ENCODE measurements at regions not wholly inside any gene's neighbourhood (a gene's known extent, or its start where the extent isn't known, plus 50 kb on each side); places are given as distances from the start of the nearest gene placed in this dataset.

DNA sequence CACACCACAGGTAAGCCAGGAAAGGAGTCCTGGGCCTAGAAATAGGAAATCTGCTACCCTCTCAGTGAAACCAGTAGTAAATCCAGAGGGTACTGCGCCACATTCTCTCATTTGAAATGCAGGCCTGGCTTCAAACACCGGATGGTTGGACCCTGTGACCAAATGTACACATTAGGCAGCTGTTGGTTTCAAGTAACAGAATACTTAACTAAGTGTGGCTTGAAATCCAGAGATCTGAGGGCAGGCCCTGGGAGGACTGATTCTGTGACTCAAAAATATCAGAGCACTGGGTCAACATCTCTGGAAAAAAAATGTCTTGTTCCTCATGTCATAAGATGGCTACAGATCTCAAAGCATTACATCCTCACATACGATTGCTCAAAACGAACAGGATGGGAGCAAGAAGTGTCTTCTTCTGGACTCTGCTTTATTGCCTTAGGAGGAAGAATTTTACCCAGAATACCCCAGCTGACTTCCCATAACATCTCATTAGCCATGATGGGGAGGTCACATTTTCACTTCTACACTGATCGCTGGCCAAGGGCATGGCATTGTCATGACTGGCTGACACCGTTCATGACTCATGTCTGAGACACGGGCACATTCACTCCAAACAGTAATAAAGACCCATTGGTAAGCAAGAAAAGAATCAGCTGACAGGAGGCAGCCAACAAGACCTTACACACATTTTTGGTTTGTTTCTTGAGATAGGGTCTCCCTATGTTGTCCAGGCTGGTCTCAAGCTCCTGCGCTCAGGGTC, 166.0 kb downstream of the ARRDC4 start:
- Histone ChIP-seq H3K36me3 (no peaks in the 10 kb centered on the region), H3K27me3 (no peaks in the 10 kb centered on the region), H3K27ac (no peak overlapping the region), H3K4me3 (no peak overlapping the region), H3K9me3 (no peaks in the 10 kb centered on the region), H3K4me1 (no peaks in the 10 kb centered on the region)
- no peak for DNase-seq
- TF ChIP-seq POLR2A (IDR thresholded peaks at IDR 0.05) = no peak
- TF ChIP-seq, protein P1, sequence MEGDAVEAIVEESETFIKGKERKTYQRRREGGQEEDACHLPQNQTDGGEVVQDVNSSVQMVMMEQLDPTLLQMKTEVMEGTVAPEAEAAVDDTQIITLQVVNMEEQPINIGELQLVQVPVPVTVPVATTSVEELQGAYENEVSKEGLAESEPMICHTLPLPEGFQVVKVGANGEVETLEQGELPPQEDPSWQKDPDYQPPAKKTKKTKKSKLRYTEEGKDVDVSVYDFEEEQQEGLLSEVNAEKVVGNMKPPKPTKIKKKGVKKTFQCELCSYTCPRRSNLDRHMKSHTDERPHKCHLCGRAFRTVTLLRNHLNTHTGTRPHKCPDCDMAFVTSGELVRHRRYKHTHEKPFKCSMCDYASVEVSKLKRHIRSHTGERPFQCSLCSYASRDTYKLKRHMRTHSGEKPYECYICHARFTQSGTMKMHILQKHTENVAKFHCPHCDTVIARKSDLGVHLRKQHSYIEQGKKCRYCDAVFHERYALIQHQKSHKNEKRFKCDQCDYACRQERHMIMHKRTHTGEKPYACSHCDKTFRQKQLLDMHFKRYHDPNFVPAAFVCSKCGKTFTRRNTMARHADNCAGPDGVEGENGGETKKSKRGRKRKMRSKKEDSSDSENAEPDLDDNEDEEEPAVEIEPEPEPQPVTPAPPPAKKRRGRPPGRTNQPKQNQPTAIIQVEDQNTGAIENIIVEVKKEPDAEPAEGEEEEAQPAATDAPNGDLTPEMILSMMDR (IDR thresholded peaks at IDR 0.05) = no peak

DNA sequence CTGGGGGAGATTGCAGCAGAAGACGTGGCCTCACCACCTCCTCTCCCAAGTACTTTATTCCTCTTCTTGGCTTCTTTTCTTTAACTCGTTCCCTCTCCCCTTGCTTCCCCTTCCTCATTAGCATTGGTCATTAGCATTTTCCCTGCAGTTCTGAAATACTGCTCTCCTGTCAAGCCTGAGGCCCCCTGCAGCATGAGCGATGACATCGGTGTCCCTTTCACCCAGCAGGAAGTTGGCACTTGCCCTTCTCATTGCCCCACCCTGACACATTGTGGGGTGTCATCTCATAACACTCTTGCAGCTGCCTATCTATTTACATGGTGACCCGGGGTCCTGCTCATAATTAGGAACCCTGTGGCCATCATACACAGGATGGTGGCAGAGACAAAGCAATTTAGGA, 167.1 kb downstream of the ARRDC4 start:
- Histone ChIP-seq H3K4me3 (no peak overlapping the region), H3K27ac (no peak overlapping the region), H3K4me1 (no peaks in the 10 kb centered on the region), H3K9me3 (no peaks in the 10 kb centered on the region), H3K27me3 (no peaks in the 10 kb centered on the region), H3K36me3 (no peaks in the 10 kb centered on the region)
- DNase-seq = no peak
- TF ChIP-seq POLR2A (IDR thresholded peaks at IDR 0.05) = no peak
- TF ChIP-seq, protein P1 (IDR thresholded peaks at IDR 0.05) = no peak

DNA sequence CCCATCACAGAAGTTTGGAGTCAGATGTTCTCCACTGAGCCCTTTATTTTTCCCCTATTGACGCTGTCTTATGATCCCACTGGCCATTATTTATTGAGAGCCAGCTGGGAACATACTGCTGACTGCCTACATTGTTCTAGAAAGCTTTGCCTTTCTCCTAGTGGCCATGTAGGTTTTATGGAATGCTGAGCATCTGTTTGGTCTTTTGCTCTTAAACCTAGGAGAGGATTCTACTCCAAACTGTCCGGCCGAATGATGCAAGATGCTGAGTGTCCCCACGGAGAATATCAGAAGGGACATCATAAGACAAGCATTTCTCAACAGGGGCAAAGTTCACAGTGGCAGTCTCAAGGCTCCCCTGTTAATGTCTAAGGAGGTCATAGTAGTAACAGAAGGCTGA, 171.4 kb downstream of the ARRDC4 start:
- Histone ChIP-seq H3K4me3 (no peak overlapping the region), H3K4me1 (no peaks in the 10 kb centered on the region), H3K27me3 (no peaks in the 10 kb centered on the region), H3K27ac (no peak overlapping the region), H3K36me3 (no peaks in the 10 kb centered on the region), H3K9me3 (no peaks in the 10 kb centered on the region)
- no peak for DNase-seq
- TF ChIP-seq POLR2A (IDR thresholded peaks at IDR 0.05) = no peak
- TF ChIP-seq, protein P1 (IDR thresholded peaks at IDR 0.05) = no peak

DNA sequence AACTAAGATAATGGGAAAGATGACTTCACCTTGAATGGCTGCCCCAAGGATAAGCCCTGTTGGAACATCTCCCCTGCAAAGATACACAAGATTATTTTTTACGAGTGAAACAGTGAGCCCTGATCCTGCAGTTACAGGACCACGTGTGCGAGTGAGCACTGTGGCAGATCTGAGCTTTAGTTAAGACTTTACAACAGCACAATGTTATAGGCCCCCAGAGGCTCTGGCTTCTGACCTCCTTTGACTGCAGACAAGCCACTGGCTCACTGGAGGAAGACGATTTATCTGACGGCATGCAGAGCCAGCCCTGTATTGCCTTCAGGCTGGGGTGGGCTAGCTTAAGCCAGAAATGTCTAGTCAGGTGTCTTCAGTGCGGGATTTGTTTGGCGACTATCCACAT, 174.4 kb downstream of the ARRDC4 start:
- TF ChIP-seq POLR2A (IDR thresholded peaks at IDR 0.05) = no peak
- TF ChIP-seq, protein P1 (IDR thresholded peaks at IDR 0.05) = no peak
- no peaks in the 10 kb centered on the region for H3K36me3 ChIP-seq
- H3K9me3 ChIP-seq = no peaks in the 10 kb centered on the region
- H3K27ac ChIP-seq = no peak overlapping the region
- no peak overlapping the region for H3K4me3 ChIP-seq
- H3K27me3 ChIP-seq = no peaks in the 10 kb centered on the region
- no peak for DNase-seq
- no peaks in the 10 kb centered on the region for H3K4me1 ChIP-seq

DNA sequence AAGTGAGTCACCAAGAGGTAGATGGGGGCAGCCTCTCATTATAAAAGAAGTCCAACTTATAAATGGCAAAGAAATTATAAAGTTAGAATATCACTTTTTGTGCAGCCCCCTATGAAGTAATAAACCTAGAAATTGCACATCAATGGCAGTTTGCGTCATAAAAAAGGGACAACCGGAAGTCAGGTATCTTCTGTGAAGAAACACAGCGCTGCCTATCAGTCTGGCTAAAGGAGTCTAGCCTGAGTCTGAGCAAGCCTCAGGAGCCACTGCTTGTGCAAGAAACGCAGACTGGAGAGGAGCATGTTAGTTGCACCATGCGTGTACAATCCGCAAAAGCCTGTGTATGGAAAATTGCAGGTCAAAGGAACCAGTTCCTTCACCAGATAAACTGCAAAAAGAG, 178.4 kb downstream of the ARRDC4 start:
- Histone ChIP-seq H3K4me1 (no peaks in the 10 kb centered on the region), H3K36me3 (no peaks in the 10 kb centered on the region), H3K4me3 (no peak overlapping the region), H3K9me3 (no peaks in the 10 kb centered on the region), H3K27me3 (no peaks in the 10 kb centered on the region), H3K27ac (no peak overlapping the region)
- no peak for DNase-seq
- TF ChIP-seq POLR2A (IDR thresholded peaks at IDR 0.05) = no peak
- TF ChIP-seq, protein P1 (IDR thresholded peaks at IDR 0.05) = no peak
